IPS-15b (cell line): ENCODE measurements at regions not wholly inside any gene's neighbourhood (a gene's known extent, or its start where the extent isn't known, plus 50 kb on each side); places are given as distances from the start of the nearest gene placed in this dataset.
"Not testable (repeated sequence)": the region's sequence is repeated elsewhere in the genome, so short reads cannot be mapped to it uniquely, and the experiment has no call there.

Experiments used
- H3K27me3 ChIP-seq: one replicate; pipeline ENCODE4 v1.6.1; 2013; ENCODE audit warnings: low read length; ENCODE audit not compliant: control insufficient read depth, insufficient read depth
- H3K36me3 ChIP-seq: one replicate; pipeline ENCODE4 v1.6.1; 2013; ENCODE audit warnings: low read length; ENCODE audit not compliant: control insufficient read depth, insufficient read depth
- H3K4me1 ChIP-seq: one replicate; pipeline ENCODE4 v1.6.1; 2013; ENCODE audit warnings: mild to moderate bottlenecking, low read length; ENCODE audit not compliant: control insufficient read depth, insufficient read depth
- H3K4me3 ChIP-seq: one replicate; pipeline ENCODE4 v1.5.1; 2013; ENCODE audit warnings: low read depth, low read length
- H3K9ac ChIP-seq: one replicate; pipeline ENCODE4 v1.6.1; 2013; ENCODE audit warnings: low read depth, mild to moderate bottlenecking, low read length
- H3K9me3 ChIP-seq: one replicate; pipeline ENCODE4 v1.6.1; 2013; ENCODE audit warnings: mild to moderate bottlenecking, low read length; ENCODE audit not compliant: control insufficient read depth, insufficient read depth

GRCh38 chr6:43891072-43891870 is 121.3 kb downstream of the VEGFA start:
- H3K4me3 ChIP-seq = peak overlapping the region; percentile 27
- H3K27me3 ChIP-seq = no peaks in the 10 kb centered on the region
- no peak overlapping the region for H3K9ac ChIP-seq
- no peaks in the 10 kb centered on the region for H3K36me3 ChIP-seq
- no peaks in the 10 kb centered on the region for H3K9me3 ChIP-seq
- H3K4me1 ChIP-seq = peaks cover 4% of the 10 kb centered on the region

GRCh38 chr6:43890197-43891062 is 120.4 kb downstream of the VEGFA start:
- no peaks in the 10 kb centered on the region for H3K36me3 ChIP-seq
- no peak overlapping the region for H3K9ac ChIP-seq
- no peaks in the 10 kb centered on the region for H3K9me3 ChIP-seq
- peaks cover 4% of the 10 kb centered on the region for H3K4me1 ChIP-seq
- no peak overlapping the region for H3K4me3 ChIP-seq
- no peaks in the 10 kb centered on the region for H3K27me3 ChIP-seq

- H3K36me3 ChIP-seq = no peaks in the 10 kb centered on the region
- H3K27me3 ChIP-seq = no peaks in the 10 kb centered on the region
- H3K4me1 ChIP-seq = peaks cover 4% of the 10 kb centered on the region
- H3K9me3 ChIP-seq = no peaks in the 10 kb centered on the region
- H3K4me3 ChIP-seq = no peak overlapping the region
- H3K9ac ChIP-seq = no peak overlapping the region
These were observed 118.1 kb downstream of the VEGFA start for GRCh38 chr6:43887906-43888683.

- no peaks in the 10 kb centered on the region for H3K36me3 ChIP-seq
- H3K9me3 ChIP-seq = no peaks in the 10 kb centered on the region
- no peak overlapping the region for H3K4me3 ChIP-seq
- H3K27me3 ChIP-seq = no peaks in the 10 kb centered on the region
- H3K9ac ChIP-seq = no peak overlapping the region
- peaks cover 4% of the 10 kb centered on the region for H3K4me1 ChIP-seq
These were observed 117.4 kb downstream of the VEGFA start for GRCh38 chr6:43887340-43887858.

- Histone ChIP-seq H3K9ac (no peak overlapping the region), H3K36me3 (no peaks in the 10 kb centered on the region), H3K4me3 (no peak overlapping the region), H3K4me1 (peaks cover 4% of the 10 kb centered on the region), H3K9me3 (no peaks in the 10 kb centered on the region), H3K27me3 (no peaks in the 10 kb centered on the region)
These were observed 116.8 kb downstream of the VEGFA start for GRCh38 chr6:43886717-43887339.

- Histone ChIP-seq H3K9me3 (no peaks in the 10 kb centered on the region), H3K4me1 (peaks cover 2% of the 10 kb centered on the region), H3K27me3 (no peaks in the 10 kb centered on the region), H3K9ac (no peak overlapping the region), H3K36me3 (no peaks in the 10 kb centered on the region), H3K4me3 (no peak overlapping the region)
These were observed 116.1 kb downstream of the VEGFA start for GRCh38 chr6:43886067-43886461.

- no peaks in the 10 kb centered on the region for H3K36me3 ChIP-seq
- H3K4me3 ChIP-seq = no peak overlapping the region
- H3K4me1 ChIP-seq = no peaks in the 10 kb centered on the region
- H3K9ac ChIP-seq = no peak overlapping the region
- no peaks in the 10 kb centered on the region for H3K9me3 ChIP-seq
- no peaks in the 10 kb centered on the region for H3K27me3 ChIP-seq
These were observed 115.5 kb downstream of the VEGFA start for GRCh38 chr6:43885399-43886066.

DNA sequence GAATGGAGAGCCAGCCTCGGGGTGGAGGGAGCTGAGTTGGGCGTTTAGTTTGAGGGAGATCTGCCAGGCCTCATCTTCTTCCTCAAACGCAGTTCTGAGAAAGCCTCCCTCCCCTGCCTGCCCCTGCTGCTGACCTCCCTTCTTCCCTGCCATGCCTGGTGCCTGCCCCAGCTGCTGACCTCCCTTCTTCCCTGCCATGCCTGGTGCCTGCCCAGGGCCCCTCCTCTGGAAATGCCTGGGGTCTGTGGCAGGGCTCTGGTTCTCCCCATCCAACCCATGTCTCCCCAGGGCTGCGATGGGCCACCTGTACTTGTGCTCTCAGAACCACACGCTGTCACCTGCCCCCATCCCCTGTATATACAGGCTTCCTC is 114.6 kb downstream of the VEGFA start:
- Histone ChIP-seq H3K4me1 (no peaks in the 10 kb centered on the region), H3K9me3 (no peaks in the 10 kb centered on the region), H3K36me3 (no peaks in the 10 kb centered on the region), H3K9ac (no peak overlapping the region), H3K27me3 (no peaks in the 10 kb centered on the region), H3K4me3 (no peak overlapping the region)

DNA sequence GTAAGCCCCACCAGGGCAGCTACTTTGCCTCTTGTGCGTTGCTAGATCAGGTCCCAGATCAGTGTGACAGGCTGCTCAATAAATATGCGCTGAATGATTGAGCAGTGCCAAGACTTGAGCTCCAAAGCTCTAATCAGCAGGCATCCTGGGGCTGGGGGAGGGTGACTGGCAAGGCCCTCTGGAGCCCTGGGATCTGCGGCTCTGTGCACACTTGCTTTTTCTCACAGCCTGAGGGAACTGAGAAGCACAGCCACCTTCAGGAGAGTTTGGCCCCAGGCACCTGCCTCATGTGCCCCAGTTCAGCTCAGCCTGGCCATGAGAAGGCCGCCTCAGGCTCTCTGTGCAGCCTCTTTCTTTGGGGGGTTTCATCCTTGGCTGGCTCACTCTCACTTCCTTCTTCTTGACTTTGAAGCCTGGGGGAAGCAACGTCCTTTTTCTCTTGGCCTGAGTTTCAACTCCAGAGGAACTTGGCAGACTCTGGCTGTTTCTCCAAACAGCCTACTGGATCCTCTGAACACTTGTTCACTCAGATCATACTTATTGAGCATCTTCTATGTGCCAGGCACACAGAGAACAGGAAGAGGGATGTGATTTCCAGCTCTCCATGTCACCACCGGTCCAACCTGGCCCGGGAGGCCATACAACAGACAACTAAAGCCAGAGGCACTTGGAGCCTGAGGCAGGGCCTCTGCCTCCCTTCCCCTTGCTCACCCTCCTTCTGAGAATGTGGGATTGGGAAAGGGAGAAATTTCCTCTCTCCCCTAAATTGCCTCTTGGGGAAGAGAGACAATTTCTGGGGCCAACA is 114.0 kb downstream of the VEGFA start:
- Histone ChIP-seq H3K27me3 (no peaks in the 10 kb centered on the region), H3K9ac (no peak overlapping the region), H3K4me1 (no peaks in the 10 kb centered on the region), H3K4me3 (no peak overlapping the region), H3K9me3 (no peaks in the 10 kb centered on the region), H3K36me3 (no peaks in the 10 kb centered on the region)

DNA sequence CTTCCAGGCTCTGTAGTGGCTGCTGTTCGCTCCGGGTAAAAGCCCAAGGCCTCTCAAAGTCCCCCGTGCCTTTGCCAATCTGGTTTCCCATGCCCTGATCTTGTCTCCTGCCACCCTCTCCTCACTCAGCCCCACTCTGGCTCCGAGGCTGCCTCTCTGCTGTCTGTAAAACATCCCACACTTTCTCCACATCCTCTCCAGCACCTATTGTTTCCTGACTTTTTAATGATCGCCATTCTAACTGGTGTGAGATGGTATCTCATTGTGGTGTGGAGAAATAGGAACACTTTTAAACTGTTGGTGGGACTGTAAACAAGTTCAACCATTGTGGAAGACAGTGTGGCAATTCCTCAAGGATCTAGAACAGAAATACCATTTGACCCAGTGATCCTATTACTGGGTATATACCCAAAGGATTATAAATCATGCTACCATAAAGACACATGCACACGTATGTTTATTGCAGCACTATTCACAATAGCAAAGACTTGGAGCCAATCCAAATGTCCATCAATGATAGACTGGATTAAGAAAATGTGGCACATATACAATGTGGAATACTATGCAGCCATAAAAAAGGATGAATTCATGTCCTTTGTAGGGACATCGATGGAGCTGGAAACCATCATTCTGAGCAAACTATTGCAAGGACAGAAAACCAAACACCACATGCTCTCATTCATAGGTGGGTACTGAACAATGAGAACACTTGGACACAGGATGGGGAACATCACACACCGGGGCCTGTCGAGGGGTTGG is 112.9 kb downstream of the VEGFA start:
- H3K4me1 ChIP-seq, H3K27me3 ChIP-seq, H3K36me3 ChIP-seq, H3K9ac ChIP-seq, H3K4me3 ChIP-seq, H3K9me3 ChIP-seq: not testable (repeated sequence)
